ENCODE measurements at regions not wholly inside any gene's neighbourhood (a gene's known extent, or its start where the extent isn't known, plus 50 kb on each side); places are given as distances from the start of the nearest gene placed in this dataset.
A peak's percentile ranks its signal among the peaks of the same experiment; 100 is the strongest.

DNA sequence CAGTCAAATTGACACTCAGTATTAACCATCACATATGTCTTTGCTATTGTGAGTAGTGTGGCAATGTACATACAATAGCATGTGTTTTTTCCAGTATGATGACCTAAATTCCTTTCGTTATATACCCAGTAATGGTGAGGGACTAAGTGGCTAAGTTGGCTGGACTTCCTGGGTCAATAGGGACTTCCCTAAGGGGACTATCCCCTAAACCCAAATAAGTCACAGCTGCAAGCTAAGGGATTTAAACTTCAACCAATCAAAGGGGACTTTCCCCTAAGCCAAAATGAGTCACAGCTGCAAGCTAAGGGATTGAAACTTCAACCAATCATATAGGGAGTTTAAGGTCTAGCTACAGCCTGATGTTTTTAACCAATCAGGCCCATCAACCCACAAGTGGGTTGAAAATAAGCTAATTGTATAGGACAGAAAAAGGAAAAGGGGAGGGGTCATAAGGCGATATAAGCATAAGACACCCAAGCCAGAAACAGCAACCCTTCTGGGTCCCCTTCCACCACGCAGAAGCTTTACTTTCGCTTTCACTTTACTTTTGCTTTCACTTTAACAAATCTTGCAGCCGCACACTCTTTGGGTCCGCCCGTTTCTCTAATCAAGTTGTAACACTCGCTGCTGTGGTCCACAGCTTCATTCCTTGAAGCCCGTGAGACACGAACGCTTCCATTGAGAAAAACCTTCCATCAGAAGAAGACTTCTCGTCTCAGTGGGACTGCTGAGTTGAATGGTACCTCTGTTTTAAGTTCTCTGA lies 404.4 kb downstream of the FLRT2 start (continued):
- TF ChIP-seq, protein P1, sequence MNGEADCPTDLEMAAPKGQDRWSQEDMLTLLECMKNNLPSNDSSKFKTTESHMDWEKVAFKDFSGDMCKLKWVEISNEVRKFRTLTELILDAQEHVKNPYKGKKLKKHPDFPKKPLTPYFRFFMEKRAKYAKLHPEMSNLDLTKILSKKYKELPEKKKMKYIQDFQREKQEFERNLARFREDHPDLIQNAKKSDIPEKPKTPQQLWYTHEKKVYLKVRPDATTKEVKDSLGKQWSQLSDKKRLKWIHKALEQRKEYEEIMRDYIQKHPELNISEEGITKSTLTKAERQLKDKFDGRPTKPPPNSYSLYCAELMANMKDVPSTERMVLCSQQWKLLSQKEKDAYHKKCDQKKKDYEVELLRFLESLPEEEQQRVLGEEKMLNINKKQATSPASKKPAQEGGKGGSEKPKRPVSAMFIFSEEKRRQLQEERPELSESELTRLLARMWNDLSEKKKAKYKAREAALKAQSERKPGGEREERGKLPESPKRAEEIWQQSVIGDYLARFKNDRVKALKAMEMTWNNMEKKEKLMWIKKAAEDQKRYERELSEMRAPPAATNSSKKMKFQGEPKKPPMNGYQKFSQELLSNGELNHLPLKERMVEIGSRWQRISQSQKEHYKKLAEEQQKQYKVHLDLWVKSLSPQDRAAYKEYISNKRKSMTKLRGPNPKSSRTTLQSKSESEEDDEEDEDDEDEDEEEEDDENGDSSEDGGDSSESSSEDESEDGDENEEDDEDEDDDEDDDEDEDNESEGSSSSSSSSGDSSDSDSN (CRISPR knock-in tag; IDR thresholded peaks at IDR 0.05) = no peak
- peak; percentile 24 for TF ChIP-seq ASH2L (IDR thresholded peaks at IDR 0.05; ENCODE audit: insufficient read length, low read depth, low read length)
- no peak for TF ChIP-seq ZNF564 (CRISPR knock-in tag; IDR thresholded peaks at IDR 0.05)
- TF ChIP-seq, protein P2, sequence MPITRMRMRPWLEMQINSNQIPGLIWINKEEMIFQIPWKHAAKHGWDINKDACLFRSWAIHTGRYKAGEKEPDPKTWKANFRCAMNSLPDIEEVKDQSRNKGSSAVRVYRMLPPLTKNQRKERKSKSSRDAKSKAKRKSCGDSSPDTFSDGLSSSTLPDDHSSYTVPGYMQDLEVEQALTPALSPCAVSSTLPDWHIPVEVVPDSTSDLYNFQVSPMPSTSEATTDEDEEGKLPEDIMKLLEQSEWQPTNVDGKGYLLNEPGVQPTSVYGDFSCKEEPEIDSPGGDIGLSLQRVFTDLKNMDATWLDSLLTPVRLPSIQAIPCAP (CRISPR knock-in tag; IDR thresholded peaks at IDR 0.05; ENCODE audit: low read depth) = peak; percentile 85; the same call in 1 of the 2 replicates
- no peak for TF ChIP-seq ZSCAN30 (CRISPR knock-in tag; IDR thresholded peaks at IDR 0.05)
- TF ChIP-seq SYNCRIP (IDR thresholded peaks at IDR 0.05; ENCODE audit: insufficient read depth, low read depth, low read length) = no peak
- no peak for TF ChIP-seq ZFP41 (CRISPR knock-in tag; IDR thresholded peaks at IDR 0.05; ENCODE audit: borderline replicate concordance)
- TF ChIP-seq, protein P3, sequence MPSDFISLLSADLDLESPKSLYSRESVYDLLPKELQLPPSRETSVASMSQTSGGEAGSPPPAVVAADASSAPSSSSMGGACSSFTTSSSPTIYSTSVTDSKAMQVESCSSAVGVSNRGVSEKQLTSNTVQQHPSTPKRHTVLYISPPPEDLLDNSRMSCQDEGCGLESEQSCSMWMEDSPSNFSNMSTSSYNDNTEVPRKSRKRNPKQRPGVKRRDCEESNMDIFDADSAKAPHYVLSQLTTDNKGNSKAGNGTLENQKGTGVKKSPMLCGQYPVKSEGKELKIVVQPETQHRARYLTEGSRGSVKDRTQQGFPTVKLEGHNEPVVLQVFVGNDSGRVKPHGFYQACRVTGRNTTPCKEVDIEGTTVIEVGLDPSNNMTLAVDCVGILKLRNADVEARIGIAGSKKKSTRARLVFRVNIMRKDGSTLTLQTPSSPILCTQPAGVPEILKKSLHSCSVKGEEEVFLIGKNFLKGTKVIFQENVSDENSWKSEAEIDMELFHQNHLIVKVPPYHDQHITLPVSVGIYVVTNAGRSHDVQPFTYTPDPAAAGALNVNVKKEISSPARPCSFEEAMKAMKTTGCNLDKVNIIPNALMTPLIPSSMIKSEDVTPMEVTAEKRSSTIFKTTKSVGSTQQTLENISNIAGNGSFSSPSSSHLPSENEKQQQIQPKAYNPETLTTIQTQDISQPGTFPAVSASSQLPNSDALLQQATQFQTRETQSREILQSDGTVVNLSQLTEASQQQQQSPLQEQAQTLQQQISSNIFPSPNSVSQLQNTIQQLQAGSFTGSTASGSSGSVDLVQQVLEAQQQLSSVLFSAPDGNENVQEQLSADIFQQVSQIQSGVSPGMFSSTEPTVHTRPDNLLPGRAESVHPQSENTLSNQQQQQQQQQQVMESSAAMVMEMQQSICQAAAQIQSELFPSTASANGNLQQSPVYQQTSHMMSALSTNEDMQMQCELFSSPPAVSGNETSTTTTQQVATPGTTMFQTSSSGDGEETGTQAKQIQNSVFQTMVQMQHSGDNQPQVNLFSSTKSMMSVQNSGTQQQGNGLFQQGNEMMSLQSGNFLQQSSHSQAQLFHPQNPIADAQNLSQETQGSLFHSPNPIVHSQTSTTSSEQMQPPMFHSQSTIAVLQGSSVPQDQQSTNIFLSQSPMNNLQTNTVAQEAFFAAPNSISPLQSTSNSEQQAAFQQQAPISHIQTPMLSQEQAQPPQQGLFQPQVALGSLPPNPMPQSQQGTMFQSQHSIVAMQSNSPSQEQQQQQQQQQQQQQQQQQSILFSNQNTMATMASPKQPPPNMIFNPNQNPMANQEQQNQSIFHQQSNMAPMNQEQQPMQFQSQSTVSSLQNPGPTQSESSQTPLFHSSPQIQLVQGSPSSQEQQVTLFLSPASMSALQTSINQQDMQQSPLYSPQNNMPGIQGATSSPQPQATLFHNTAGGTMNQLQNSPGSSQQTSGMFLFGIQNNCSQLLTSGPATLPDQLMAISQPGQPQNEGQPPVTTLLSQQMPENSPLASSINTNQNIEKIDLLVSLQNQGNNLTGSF (CRISPR knock-in tag; IDR thresholded peaks at IDR 0.05) = no peak
- TF ChIP-seq NFYC (CRISPR knock-in tag; IDR thresholded peaks at IDR 0.05) = peak; percentile 44; the same call in 1 of the 2 replicates
- TF ChIP-seq SP5 (CRISPR knock-in tag; IDR thresholded peaks at IDR 0.05; ENCODE audit: borderline replicate concordance, low read depth) = no peak
- no peak for TF ChIP-seq HMG20A (CRISPR knock-in tag; IDR thresholded peaks at IDR 0.05; ENCODE audit: borderline replicate concordance)
- no peak for TF ChIP-seq SETDB1 (CRISPR knock-in tag; IDR thresholded peaks at IDR 0.05; ENCODE audit: borderline replicate concordance)
- TF ChIP-seq ZNF670 (CRISPR knock-in tag; IDR thresholded peaks at IDR 0.05; ENCODE audit: borderline replicate concordance) = no peak
- TF ChIP-seq FOXA3 (CRISPR knock-in tag; IDR thresholded peaks at IDR 0.05) = no peak
- TF ChIP-seq, protein P4, sequence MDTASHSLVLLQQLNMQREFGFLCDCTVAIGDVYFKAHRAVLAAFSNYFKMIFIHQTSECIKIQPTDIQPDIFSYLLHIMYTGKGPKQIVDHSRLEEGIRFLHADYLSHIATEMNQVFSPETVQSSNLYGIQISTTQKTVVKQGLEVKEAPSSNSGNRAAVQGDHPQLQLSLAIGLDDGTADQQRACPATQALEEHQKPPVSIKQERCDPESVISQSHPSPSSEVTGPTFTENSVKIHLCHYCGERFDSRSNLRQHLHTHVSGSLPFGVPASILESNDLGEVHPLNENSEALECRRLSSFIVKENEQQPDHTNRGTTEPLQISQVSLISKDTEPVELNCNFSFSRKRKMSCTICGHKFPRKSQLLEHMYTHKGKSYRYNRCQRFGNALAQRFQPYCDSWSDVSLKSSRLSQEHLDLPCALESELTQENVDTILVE (CRISPR knock-in tag; IDR thresholded peaks at IDR 0.05) = no peak
- no peak for TF ChIP-seq ZNF496 (CRISPR knock-in tag; IDR thresholded peaks at IDR 0.05; ENCODE audit: insufficient replicate concordance)
- no peak for TF ChIP-seq ZNF780A (CRISPR knock-in tag; IDR thresholded peaks at IDR 0.05)
- no peak for TF ChIP-seq ZFP36 (IDR thresholded peaks at IDR 0.05; ENCODE audit: borderline replicate concordance, low read depth, low read length, partially characterized antibody)
- no peak for TF ChIP-seq TOE1 (CRISPR knock-in tag; IDR thresholded peaks at IDR 0.05)
